IPS DF 19.7 (cell line): ENCODE measurements at regions not wholly inside any gene's neighbourhood (a gene's known extent, or its start where the extent isn't known, plus 50 kb on each side); places are given as distances from the start of the nearest gene placed in this dataset.

Experiments used
- DNase-seq: peaks from one replicate; pipeline ENCODE4 v3.0.0-alpha.2; 2013; ENCODE audit warnings: low read depth, low spot score

GRCh38 chr7:25625306-25625992 is 397.2 kb upstream of the NPVF start:
- DNase-seq = no peak

- DNase-seq = no peak
Observed at GRCh38 chr7:25626451-25627131, 398.3 kb upstream of the NPVF start.

DNA sequence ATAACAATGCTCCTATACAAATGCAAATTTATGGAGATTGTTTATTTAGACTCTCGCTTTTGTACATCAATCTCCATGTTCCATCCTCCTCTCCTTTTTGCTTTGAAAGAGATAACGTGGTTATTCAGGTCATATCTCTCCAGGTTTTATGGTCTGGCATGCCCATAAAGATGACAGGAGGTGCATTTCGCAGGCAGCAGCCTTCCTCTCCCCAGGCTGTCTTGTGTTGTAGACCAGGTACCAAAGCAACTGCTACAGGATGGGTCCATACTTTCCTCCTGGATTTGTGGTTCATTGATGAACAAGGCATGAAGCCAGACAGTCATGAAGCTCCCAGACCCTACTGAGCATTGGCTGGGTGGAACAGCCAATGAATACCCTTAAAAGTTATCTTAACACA is 400.2 kb upstream of the NPVF start:
- DNase-seq = no peak

GRCh38 chr7:25632616-25633015 is 404.3 kb upstream of the NPVF start:
- no peak for DNase-seq

GRCh38 chr7:25633426-25634036 is 405.2 kb upstream of the NPVF start:
- DNase-seq = no peak

- no peak for DNase-seq
Observed at GRCh38 chr7:25636168-25636567, 407.9 kb upstream of the NPVF start.

DNA sequence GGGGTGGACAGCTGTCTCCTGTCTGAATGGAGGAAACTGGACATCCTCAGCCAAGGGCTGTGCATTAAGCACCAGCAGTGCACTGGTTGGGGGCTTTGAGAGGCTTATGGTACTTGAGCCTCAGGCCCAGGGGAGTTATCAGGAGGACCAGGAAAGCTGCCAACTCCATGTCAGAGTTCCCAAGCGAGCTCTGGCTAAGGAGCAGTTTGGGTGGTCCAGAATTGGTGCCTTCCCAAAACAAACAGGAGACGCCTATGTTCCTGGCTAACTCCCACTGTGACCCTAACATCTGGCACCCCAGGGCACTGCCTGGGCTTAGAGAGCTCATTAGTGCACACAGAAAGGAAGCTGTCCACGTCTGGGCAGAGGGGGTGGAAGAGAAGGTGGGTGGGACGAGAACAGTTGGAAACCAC is 408.6 kb upstream of the NPVF start:
- DNase-seq = no peak

DNA sequence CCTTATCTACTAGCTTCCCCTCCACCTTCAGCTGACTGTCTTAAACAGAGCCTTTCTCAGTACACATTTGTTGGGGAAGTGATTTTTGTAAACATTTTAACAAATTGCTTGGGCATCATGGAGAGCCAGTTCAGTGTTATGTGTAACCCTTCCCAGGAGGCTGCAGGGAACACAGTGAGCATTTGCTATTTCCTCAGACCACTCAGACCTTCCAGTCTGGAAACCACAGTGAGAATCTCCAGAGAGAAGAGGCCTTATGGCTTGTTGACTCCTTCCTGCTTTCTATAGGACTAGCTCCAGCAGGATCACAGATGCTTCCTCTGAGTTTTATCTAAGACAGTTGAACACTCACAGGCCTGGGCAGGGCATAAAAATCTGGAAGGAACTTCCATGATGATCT is 409.8 kb upstream of the NPVF start:
- no peak for DNase-seq

GRCh38 chr7:25638590-25639244 is 410.4 kb upstream of the NPVF start:
- no peak for DNase-seq

- DNase-seq = no peak
Observed at GRCh38 chr7:25642849-25643248, 414.6 kb upstream of the NPVF start.

DNA sequence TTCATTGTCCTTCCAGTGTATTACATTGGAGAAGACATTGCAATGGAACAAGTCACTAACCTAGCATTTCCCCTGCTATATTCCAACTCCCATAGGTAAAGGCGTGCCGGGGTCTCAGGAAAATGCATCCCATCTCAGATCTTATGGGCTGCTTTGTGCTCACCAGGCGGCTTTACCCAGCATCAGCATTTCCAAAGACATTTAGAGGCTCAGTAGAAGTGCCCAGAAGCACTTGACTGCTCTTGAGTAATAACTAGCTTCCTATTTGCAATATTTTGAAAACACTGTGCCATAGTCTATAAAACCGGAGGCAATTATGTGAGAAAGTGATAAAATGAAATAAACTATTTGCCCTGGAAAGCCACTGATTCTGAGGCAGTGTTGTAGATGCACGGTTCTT is 415.0 kb upstream of the NPVF start:
- no peak for DNase-seq

GRCh38 chr7:25643770-25644394 is 415.6 kb upstream of the NPVF start:
- DNase-seq = no peak

DNA sequence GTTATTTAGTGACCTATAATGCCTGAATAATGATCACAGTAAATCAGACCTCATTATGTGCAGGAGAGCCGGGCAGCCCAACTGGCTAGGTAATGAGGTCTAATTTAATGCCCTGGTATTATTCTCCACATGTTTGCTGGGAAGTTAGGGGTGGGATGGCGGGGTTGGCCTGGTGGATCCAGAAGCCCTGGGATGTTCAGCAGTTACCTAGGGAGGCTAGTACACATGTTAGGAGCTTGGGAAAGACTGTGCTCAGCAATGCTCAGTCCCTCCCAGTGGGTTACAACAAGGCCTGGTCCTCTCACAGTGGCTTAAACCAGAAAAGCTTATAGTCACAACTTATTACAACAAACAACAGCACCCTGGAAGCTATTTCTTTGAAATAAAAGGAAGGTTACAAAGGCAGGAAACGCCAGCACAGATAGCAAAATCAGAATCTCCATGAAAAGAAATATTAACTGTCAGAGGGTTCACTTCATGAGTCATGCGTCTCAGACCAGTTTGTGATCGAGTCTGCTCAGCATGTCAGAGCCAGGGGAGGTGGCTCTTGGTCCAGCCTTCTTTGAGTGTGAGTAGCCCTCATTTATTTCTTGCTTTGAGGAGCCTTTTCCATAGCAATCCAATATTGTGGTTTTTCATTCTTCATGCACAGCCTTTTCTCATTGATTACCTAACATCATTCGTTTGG is 418.6 kb upstream of the NPVF start:
- no peak for DNase-seq

GRCh38 chr7:25647872-25648271 is 419.6 kb upstream of the NPVF start:
- no peak for DNase-seq

DNA sequence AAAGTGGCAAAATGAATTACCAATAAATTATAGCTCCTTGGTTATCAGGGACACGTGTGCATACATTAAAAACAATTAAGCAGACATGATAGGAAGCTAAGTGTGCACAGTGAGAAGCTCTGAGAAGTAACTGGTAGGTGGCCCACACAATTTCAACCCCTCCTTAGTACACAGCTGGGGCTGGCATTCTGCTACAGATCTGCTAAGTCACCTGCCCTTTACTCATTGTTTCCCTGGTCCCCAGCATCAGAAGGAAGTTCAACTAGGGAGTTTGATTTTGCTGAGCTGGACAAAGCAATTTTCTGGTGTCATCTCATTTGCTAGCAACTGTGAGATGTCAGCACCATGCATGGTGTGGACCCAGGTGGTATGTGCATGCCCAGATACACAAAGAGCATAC is 424.1 kb upstream of the NPVF start:
- no peak for DNase-seq

DNA sequence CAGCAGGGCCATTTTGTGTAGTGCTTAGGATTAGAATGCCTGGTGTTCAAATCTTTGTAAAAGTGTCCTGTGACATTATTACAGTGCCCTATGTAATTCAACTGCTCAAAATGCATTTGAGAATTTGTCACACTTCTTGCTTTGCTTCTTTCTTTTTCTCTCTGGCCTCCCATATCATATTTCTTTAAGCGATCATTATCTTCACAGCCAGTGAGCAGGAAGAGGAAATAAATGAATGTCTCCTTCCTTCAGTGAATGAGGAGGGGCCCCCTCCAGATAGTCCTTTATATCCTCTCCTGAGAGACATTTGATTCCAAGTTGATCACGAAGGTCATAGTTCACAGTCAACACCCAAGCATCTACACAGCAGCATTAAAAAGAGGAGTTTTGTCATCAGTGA is 425.1 kb upstream of the NPVF start:
- no peak for DNase-seq

- DNase-seq = no peak
Observed at GRCh38 chr7:25656071-25656470, 427.8 kb upstream of the NPVF start.

DNA sequence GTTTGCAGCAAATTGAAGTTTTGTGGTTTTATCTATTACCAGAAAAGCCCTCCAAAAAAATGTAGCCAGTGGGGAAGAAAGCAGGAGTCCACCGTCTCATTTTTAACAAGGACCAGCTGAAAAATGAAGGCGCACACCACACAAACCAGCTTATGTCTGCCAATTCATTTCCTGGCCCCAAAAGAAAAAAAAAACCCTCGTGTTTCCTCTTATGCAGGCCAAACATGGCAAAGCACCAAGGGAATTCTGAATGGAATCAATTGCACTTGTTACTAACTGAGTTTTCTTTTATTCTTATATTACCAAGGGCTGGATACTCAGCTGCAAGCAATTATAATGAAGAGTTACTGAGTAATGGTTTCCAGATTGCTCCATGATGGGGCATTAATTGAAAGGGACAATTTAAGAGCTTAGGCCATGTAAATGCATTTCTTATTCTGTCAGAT is 428.3 kb upstream of the NPVF start:
- no peak for DNase-seq

- DNase-seq = no peak
Observed at GRCh38 chr7:25658375-25658774, 430.1 kb upstream of the NPVF start.

- no peak for DNase-seq
Observed at GRCh38 chr7:25659841-25660240, 431.6 kb upstream of the NPVF start.
